HEK293 (cell line): ENCODE measurements at regions not wholly inside any gene's neighbourhood (a gene's known extent, or its start where the extent isn't known, plus 50 kb on each side); places are given as distances from the start of the nearest gene placed in this dataset.

Source experiments
- CTCF ChIA-PET: fragments of 350-600 bp; formaldehyde crosslinking; extraction: SDS; loops from one replicate; lab custom pipeline; 2021; ENCODE audit warnings: antibody characterized with exemption; lab: Yijun Ruan, JAX
- POLR2A ChIA-PET: fragments of 300-600 bp; formaldehyde crosslinking; extraction: SDS; loops from one replicate; lab custom pipeline; 2020; ENCODE audit warnings: antibody characterized with exemption, inconsistent platforms; lab: Yijun Ruan, JAX
- H3K27ac ChIP-seq: fragments of 200-500 bp; sonication (Bioruptor generic); 2 replicates; pipeline ENCODE4 v1.5.1; 2014; ENCODE audit warnings: low read depth, low read length, control low read depth, inconsistent platforms; ENCODE audit errors: extremely low read depth
- H3K36me3 ChIP-seq, 2 experiments: fragments of 200-500 bp in 1 of 2; sonication (Bioruptor generic) in 1 of 2; 1 replicate in 1 of 2; 2 replicates in 1 of 2; pipeline ENCODE4 v1.5.1; 2014 to 2017; ENCODE audit warnings: inconsistent platforms in 2 of 2, low read length in 2 of 2; ENCODE audit not compliant: control insufficient read depth in 2 of 2, insufficient read depth in 1 of 2
- H3K4me1 ChIP-seq: fragments of 200-500 bp; sonication (Bioruptor generic); 2 replicates; pipeline ENCODE4 v1.5.1; 2014; ENCODE audit warnings: mild to moderate bottlenecking, low read length, inconsistent platforms; ENCODE audit not compliant: control insufficient read depth, insufficient read depth
- H3K4me3 ChIP-seq: 2 replicates; pipeline ENCODE4 v1.5.1; 2011; ENCODE audit warnings: low read depth, mild to moderate bottlenecking, control low read depth, low read length, moderate library complexity
- H3K9me3 ChIP-seq: fragments of 200-500 bp; sonication (Bioruptor generic); 2 replicates; pipeline ENCODE4 v1.5.1; 2014; ENCODE audit warnings: low read depth, low read length, inconsistent platforms; ENCODE audit not compliant: control insufficient read depth, insufficient read depth
- GLIS1 ChIP-seq: fragments of 450-650 bp; formaldehyde crosslinking; IDR thresholded peaks from 2 replicates; pipeline ENCODE4 v1.5.1; 2016; ENCODE audit warnings: missing biosample characterization, missing genetic modification characterization
- KLF7 ChIP-seq: fragments of 450-650 bp; formaldehyde crosslinking; IDR thresholded peaks from 2 replicates; pipeline ENCODE4 v1.5.1; 2016; ENCODE audit warnings: missing biosample characterization, missing genetic modification characterization, borderline replicate concordance
- OSR2 ChIP-seq: fragments of 450-650 bp; formaldehyde crosslinking; IDR thresholded peaks from 2 replicates; pipeline ENCODE4 v1.5.1; 2016; ENCODE audit warnings: missing biosample characterization, missing genetic modification characterization
- OVOL3 ChIP-seq: fragments of 450-650 bp; formaldehyde crosslinking; IDR thresholded peaks from 2 replicates; pipeline ENCODE4 v1.5.1; 2016; ENCODE audit warnings: missing biosample characterization, missing genetic modification characterization
- PATZ1 ChIP-seq: fragments of 450-650 bp; formaldehyde crosslinking; IDR thresholded peaks from 2 replicates; pipeline ENCODE4 v1.5.1; 2016; ENCODE audit warnings: missing biosample characterization, missing genetic modification characterization
- SP2 ChIP-seq: fragments of 450-650 bp; formaldehyde crosslinking; IDR thresholded peaks from 2 replicates; pipeline ENCODE4 v1.5.1; 2016; ENCODE audit warnings: missing biosample characterization, missing genetic modification characterization
- ZIC2 ChIP-seq: fragments of 450-650 bp; formaldehyde crosslinking; IDR thresholded peaks from 2 replicates; pipeline ENCODE4 v1.5.1; 2016; ENCODE audit warnings: missing biosample characterization, missing genetic modification characterization
- ZNF138 ChIP-seq: fragments of 450-650 bp; formaldehyde crosslinking; IDR thresholded peaks from 2 replicates; pipeline ENCODE4 v1.5.1; 2016; ENCODE audit warnings: missing biosample characterization, missing genetic modification characterization, borderline replicate concordance
- ZNF16 ChIP-seq: fragments of 450-650 bp; formaldehyde crosslinking; IDR thresholded peaks from 2 replicates; pipeline ENCODE4 v1.5.1; 2016; ENCODE audit warnings: low read depth, missing biosample characterization, missing genetic modification characterization
- ZNF174 ChIP-seq: fragments of 450-650 bp; formaldehyde crosslinking; IDR thresholded peaks from 2 replicates; pipeline ENCODE4 v1.5.0; 2017; ENCODE audit warnings: missing biosample characterization, mild to moderate bottlenecking, missing genetic modification characterization
- ZNF23 ChIP-seq: fragments of 450-650 bp; formaldehyde crosslinking; IDR thresholded peaks from 2 replicates; pipeline ENCODE4 v1.5.1; 2016; ENCODE audit warnings: missing biosample characterization, missing genetic modification characterization, borderline replicate concordance
- ZNF239 ChIP-seq: fragments of 450-650 bp; formaldehyde crosslinking; IDR thresholded peaks from 2 replicates; pipeline ENCODE4 v1.5.1; 2016; ENCODE audit warnings: missing biosample characterization, missing genetic modification characterization
- ZNF311 ChIP-seq: fragments of 450-650 bp; formaldehyde crosslinking; IDR thresholded peaks from 2 replicates; pipeline ENCODE4 v1.5.1; 2017; ENCODE audit warnings: missing biosample characterization, missing genetic modification characterization, borderline replicate concordance
- ZNF398 ChIP-seq: fragments of 450-650 bp; formaldehyde crosslinking; IDR thresholded peaks from 2 replicates; pipeline ENCODE4 v1.5.1; 2017; ENCODE audit warnings: missing biosample characterization, missing genetic modification characterization
- ZNF426 ChIP-seq: fragments of 450-650 bp; formaldehyde crosslinking; IDR thresholded peaks from 2 replicates; pipeline ENCODE4 v1.5.1; 2017; ENCODE audit warnings: missing biosample characterization, missing genetic modification characterization, mild to moderate bottlenecking, inconsistent platforms, moderate library complexity
- ZNF555 ChIP-seq: fragments of 450-650 bp; formaldehyde crosslinking; conservative IDR thresholded peaks from 2 replicates; pipeline ENCODE4 v1.5.1; 2017; ENCODE audit warnings: missing biosample characterization, mild to moderate bottlenecking, missing genetic modification characterization, inconsistent platforms
- ZNF558 ChIP-seq: fragments of 450-650 bp; formaldehyde crosslinking; IDR thresholded peaks from 2 replicates; pipeline ENCODE4 v1.5.1; 2016; ENCODE audit warnings: missing biosample characterization, missing genetic modification characterization
- ZNF560 ChIP-seq: fragments of 450-650 bp; formaldehyde crosslinking; IDR thresholded peaks from 2 replicates; pipeline ENCODE4 v1.5.1; 2017; ENCODE audit warnings: missing biosample characterization, missing genetic modification characterization, borderline replicate concordance
- ZNF660 ChIP-seq: fragments of 450-650 bp; IDR thresholded peaks from 2 replicates; pipeline ENCODE4 v1.5.1; 2018; ENCODE audit warnings: missing biosample characterization, mild to moderate bottlenecking, missing genetic modification characterization
- ZNF785 ChIP-seq: fragments of 450-650 bp; formaldehyde crosslinking; IDR thresholded peaks from 2 replicates; pipeline ENCODE4 v1.5.1; 2016; ENCODE audit warnings: missing biosample characterization, missing genetic modification characterization

- H3K4me1 ChIP-seq, result no peaks in the 10 kb centered on the region
- H3K36me3 ChIP-seq, result no peaks in the 10 kb centered on the region
- ChIA-PET CTCF (interaction anchor here (0.6 kb wide), 1 partner anchor 122 kb away, joined by 3 read pairs; no protein-coding TSS in a partner anchor), POLR2A (no interaction called here)
- H3K4me3 ChIP-seq, result no peak overlapping the region
- no peaks in the 10 kb centered on the region for H3K9me3 ChIP-seq
- no peak overlapping the region for H3K27ac ChIP-seq
- TF ChIP-seq GLIS1 (tag by site-specific recombination) (peak; percentile 59), ZIC2 (tag by site-specific recombination) (peak; percentile 57), ZNF239 (no peak)
Observed at GRCh38 chr20:58017231-58017969, 211.1 kb downstream of the ANKRD60 start.

DNA sequence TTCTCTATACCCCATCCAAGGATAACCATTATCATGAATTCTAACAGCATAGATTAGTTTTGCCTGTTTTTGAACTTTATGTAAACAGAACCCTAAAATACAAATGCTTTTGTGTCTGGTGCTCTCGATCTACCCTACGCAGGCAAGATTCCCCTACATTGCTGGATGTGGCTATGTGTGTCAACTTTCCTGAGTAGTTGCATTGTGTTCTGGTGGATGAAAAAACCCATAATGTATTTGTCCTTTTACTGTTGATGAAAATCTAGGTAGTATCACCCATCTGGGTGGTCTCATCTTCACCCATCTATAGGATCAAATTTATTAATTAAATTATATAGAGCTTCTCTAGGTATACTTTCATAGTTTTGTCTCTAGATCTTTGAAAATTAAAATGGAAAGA, 211.7 kb downstream of the ANKRD60 start:
- Histone ChIP-seq H3K4me3 (no peak overlapping the region), H3K4me1 (no peaks in the 10 kb centered on the region), H3K27ac (no peak overlapping the region), H3K36me3 (no peaks in the 10 kb centered on the region), H3K9me3 (no peaks in the 10 kb centered on the region)
- CTCF ChIA-PET, result no interaction called here
- POLR2A ChIA-PET, result no interaction called here
- TF ChIP-seq ZNF426 (tag by site-specific recombination) (no peak), SP2 (no peak), GLIS1 (tag by site-specific recombination) (no peak), ZNF660 (tag by site-specific recombination) (no peak), ZNF16 (no peak), ZNF785 (tag by site-specific recombination) (no peak), KLF7 (tag by site-specific recombination) (no peak)

- H3K4me3 ChIP-seq, result no peak overlapping the region
- TF ChIP-seq ZNF558 (tag by site-specific recombination), result no peak
- no peak for TF ChIP-seq ZNF138 (tag by site-specific recombination)
- no peak for TF ChIP-seq OVOL3 (tag by site-specific recombination)
- no peak for TF ChIP-seq ZNF398 (tag by site-specific recombination)
- TF ChIP-seq ZNF23 (tag by site-specific recombination), result no peak
- no peak for TF ChIP-seq ZNF174
- TF ChIP-seq ZNF311 (tag by site-specific recombination), result no peak
- TF ChIP-seq ZNF560, result no peak
- TF ChIP-seq PATZ1, result no peak
- no peak for TF ChIP-seq ZNF555
- no peak for TF ChIP-seq OSR2
- no peaks in the 10 kb centered on the region for H3K9me3 ChIP-seq
- no peak overlapping the region for H3K27ac ChIP-seq
- ChIA-PET POLR2A (no interaction called here), CTCF (no interaction called here)
- no peaks in the 10 kb centered on the region for H3K36me3 ChIP-seq
- H3K4me1 ChIP-seq, result no peaks in the 10 kb centered on the region
Observed at GRCh38 chr20:58014628-58015315, 213.7 kb downstream of the ANKRD60 start.
